Nephron (organoid): ENCODE measurements at regions not wholly inside any gene's neighbourhood (a gene's known extent, or its start where the extent isn't known, plus 50 kb on each side); places are given as distances from the start of the nearest gene placed in this dataset.

Experiments
- H3K27ac Mint-ChIP-seq, 3 experiments: 2 replicates each; pipeline ENCODE4 v1.8.0; 2020; ENCODE audit warnings: mixed read lengths in 3 of 3, mild to moderate bottlenecking in 2 of 3, moderate library complexity in 1 of 3
- H3K27me3 Mint-ChIP-seq: 2 replicates; pipeline ENCODE4 v1.8.0; 2021; ENCODE audit warnings: low read depth, mild to moderate bottlenecking, moderate library complexity, mixed read lengths
- H3K36me3 Mint-ChIP-seq: 2 replicates; pipeline ENCODE4 v1.8.0; 2020; ENCODE audit warnings: low read depth, mixed read lengths
- H3K4me1 Mint-ChIP-seq: 2 replicates; pipeline ENCODE4 v1.8.0; 2020; ENCODE audit warnings: mixed read lengths
- H3K4me3 Mint-ChIP-seq, 3 experiments: 2 replicates each; pipeline ENCODE4 v1.8.0; 2020; ENCODE audit warnings: mild to moderate bottlenecking in 3 of 3, mixed read lengths in 3 of 3, moderate library complexity in 2 of 3
- H3K9me3 Mint-ChIP-seq: 2 replicates; pipeline ENCODE4 v1.8.0; 2020; ENCODE audit warnings: mixed read lengths
- CTCF ChIP-seq, 3 experiments: fragments of 200-600 bp; sonication (generic); IDR thresholded peaks; one replicate each; pipeline ENCODE4 v1.5.0; 2021; ENCODE audit warnings: antibody characterized with exemption in 3 of 3; ENCODE audit not compliant: unreplicated experiment in 3 of 3

- H3K4me1 Mint-ChIP-seq = peaks cover 19% of the 10 kb centered on the region
- TF ChIP-seq CTCF (IDR thresholded peaks at IDR 0.05; ENCODE audit: unreplicated experiment in 3 of 3) = no peak
- no peaks in the 10 kb centered on the region for H3K36me3 Mint-ChIP-seq
- H3K27me3 Mint-ChIP-seq = peaks cover 7% of the 10 kb centered on the region
- no peaks in the 10 kb centered on the region for H3K9me3 Mint-ChIP-seq
- H3K27ac Mint-ChIP-seq = peak overlapping the region; percentile 39 to 76 (median 57)
- H3K4me3 Mint-ChIP-seq = peak overlapping the region in 2 of 3 experiments; percentile 38 to 54
Observed at GRCh38 chr18:76610933-76611749, 116.1 kb upstream of the ZNF516 start.

- H3K27me3 Mint-ChIP-seq = peaks cover 7% of the 10 kb centered on the region
- H3K9me3 Mint-ChIP-seq = no peaks in the 10 kb centered on the region
- no peak overlapping the region for H3K27ac Mint-ChIP-seq
- H3K4me1 Mint-ChIP-seq = peaks cover 19% of the 10 kb centered on the region
- TF ChIP-seq CTCF (IDR thresholded peaks at IDR 0.05; ENCODE audit: unreplicated experiment in 3 of 3) = no peak
- H3K4me3 Mint-ChIP-seq = no peak overlapping the region
- H3K36me3 Mint-ChIP-seq = no peaks in the 10 kb centered on the region
Observed at GRCh38 chr18:76610012-76610411, 115.0 kb upstream of the ZNF516 start.

- no peak overlapping the region for H3K27ac Mint-ChIP-seq
- H3K27me3 Mint-ChIP-seq = no peaks in the 10 kb centered on the region
- H3K4me3 Mint-ChIP-seq = no peak overlapping the region
- peaks cover 4% of the 10 kb centered on the region for H3K4me1 Mint-ChIP-seq
- no peak for TF ChIP-seq CTCF (IDR thresholded peaks at IDR 0.05; ENCODE audit: unreplicated experiment in 3 of 3)
- no peaks in the 10 kb centered on the region for H3K36me3 Mint-ChIP-seq
- H3K9me3 Mint-ChIP-seq = no peaks in the 10 kb centered on the region
Observed at GRCh38 chr18:76605341-76605929, 110.4 kb upstream of the ZNF516 start.

GRCh38 chr18:76604935-76605240 lies 109.8 kb upstream of the ZNF516 start:
- no peaks in the 10 kb centered on the region for H3K36me3 Mint-ChIP-seq
- peaks cover 4% of the 10 kb centered on the region for H3K4me1 Mint-ChIP-seq
- no peak for TF ChIP-seq CTCF (IDR thresholded peaks at IDR 0.05; ENCODE audit: unreplicated experiment in 3 of 3)
- no peaks in the 10 kb centered on the region for H3K9me3 Mint-ChIP-seq
- H3K4me3 Mint-ChIP-seq = no peak overlapping the region
- H3K27me3 Mint-ChIP-seq = no peaks in the 10 kb centered on the region
- H3K27ac Mint-ChIP-seq = no peak overlapping the region

- Mint-ChIP-seq H3K4me3 (no peak overlapping the region), H3K36me3 (no peaks in the 10 kb centered on the region), H3K9me3 (no peaks in the 10 kb centered on the region), H3K4me1 (peaks cover 4% of the 10 kb centered on the region), H3K27ac (no peak overlapping the region), H3K27me3 (no peaks in the 10 kb centered on the region)
- no peak for TF ChIP-seq CTCF (IDR thresholded peaks at IDR 0.05; ENCODE audit: unreplicated experiment in 3 of 3)
Observed at GRCh38 chr18:76604108-76604934, 109.3 kb upstream of the ZNF516 start.
